ENCODE measurements at regions not wholly inside any gene's neighbourhood (a gene's known extent, or its start where the extent isn't known, plus 50 kb on each side); places are given as distances from the start of the nearest gene placed in this dataset.
"Not testable (repeated sequence)": the region's sequence is repeated elsewhere in the genome, so short reads cannot be mapped to it uniquely, and the experiment has no call there.

DNA sequence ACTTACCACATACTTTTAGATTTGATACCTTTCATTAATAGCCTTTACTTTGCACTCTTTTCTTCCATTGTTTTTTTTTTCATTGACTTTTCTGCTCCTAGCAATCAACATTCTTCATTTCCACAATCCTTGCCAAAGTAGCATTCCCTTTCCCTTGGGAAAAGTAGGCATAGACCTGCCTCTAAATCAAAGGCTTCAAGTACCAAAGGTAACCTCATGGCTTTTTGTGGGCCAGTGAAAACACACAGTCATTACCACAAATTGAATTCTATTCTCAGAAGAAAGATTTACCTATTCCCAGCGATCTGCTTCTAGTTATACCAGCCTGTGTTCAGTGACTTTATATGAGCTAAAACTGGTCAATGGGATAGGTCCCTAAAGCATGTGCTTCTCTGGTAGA, 109.2 kb downstream of the SOCS6 start:
- Histone ChIP-seq H3K4ac (ENCODE audit: low read depth, low read length) (no peak overlapping the region), H3K9me3 (ENCODE audit: insufficient read depth, low read depth, low read length) (no peaks in the 10 kb centered on the region), H4K91ac (ENCODE audit: low read depth, low read length) (no peak overlapping the region), H2BK5ac (ENCODE audit: low read depth, low read length, poor library complexity) (no peak overlapping the region), H3K27me3 (ENCODE audit: insufficient read depth, low read length) (no peaks in the 10 kb centered on the region), H3K79me1 (ENCODE audit: low read length) (no peaks in the 10 kb centered on the region), H3K4me1 (ENCODE audit: control insufficient read depth in 1 of 2, insufficient read depth in 2 of 2, low read length in 2 of 2) (no peaks in the 10 kb centered on the region), H2BK120ac (ENCODE audit: insufficient read depth, low read length, poor library complexity) (no peak overlapping the region), H2AFZ (ENCODE audit: insufficient read depth, low read length, poor library complexity) (no peak overlapping the region), H2AK5ac (ENCODE audit: low read length) (no peak overlapping the region), H3K4me2 (ENCODE audit: low read length) (no peak overlapping the region), H3K36me3 (ENCODE audit: control insufficient read depth in 1 of 2, insufficient read depth in 2 of 2, low read length in 2 of 2) (no peaks in the 10 kb centered on the region), H3K9ac (ENCODE audit: low read length) (no peak overlapping the region), H3K27ac (ENCODE audit: low read depth, low read length) (no peak overlapping the region), H3K23ac (ENCODE audit: low read length) (no peak overlapping the region), H2BK12ac (ENCODE audit: low read length) (no peak overlapping the region), H4K12ac (ENCODE audit: low read depth, low read length) (no peak overlapping the region), H3K4me3 (ENCODE audit: low read depth, low read length) (no peak overlapping the region), H4K8ac (ENCODE audit: low read depth, low read length) (no peak overlapping the region), H3K18ac (ENCODE audit: low read length) (no peak overlapping the region), H3K14ac (ENCODE audit: low read length) (no peak overlapping the region), H3K79me2 (ENCODE audit: control insufficient read depth, insufficient read depth, low read length, poor library complexity) (no peaks in the 10 kb centered on the region)
- DNase-seq: no peak
- no CpG with 5 or more reads among the region's 1 CpG for WGBS (ENCODE audit: extremely low coverage, insufficient coverage, insufficient read length)

DNA sequence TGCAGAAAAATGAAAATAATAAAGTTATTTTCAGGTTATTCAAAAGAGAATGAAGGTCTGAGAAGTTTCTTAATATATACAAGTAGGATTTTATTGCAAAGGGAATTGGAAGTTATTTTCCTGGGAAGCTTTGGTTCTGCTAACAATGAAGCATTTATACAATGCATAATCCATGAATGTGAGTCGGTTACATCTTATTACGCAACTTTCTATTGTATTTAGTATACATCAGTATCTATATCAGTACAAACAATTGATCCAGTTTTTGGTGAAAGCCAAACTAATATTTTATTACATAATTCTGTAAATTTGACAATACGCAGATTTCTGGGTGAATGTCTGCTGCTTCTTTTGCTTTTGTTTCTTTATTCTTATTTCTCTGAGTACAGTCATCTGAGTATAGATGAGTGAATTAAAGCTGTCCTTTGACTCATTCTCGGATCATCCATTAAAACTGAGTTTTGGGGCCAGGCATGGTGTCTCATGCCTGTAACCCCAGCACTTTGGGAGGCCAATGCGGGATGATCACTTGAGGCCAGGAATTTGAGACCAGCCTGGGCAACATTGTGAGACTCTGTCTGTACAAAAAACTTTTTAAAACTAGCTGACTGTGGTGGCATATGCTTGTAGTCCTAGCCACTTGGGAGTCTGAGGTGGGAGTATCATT, 108.5 kb downstream of the SOCS6 start:
- H3K18ac ChIP-seq (ENCODE audit: low read length): no peak overlapping the region
- H3K79me1 ChIP-seq (ENCODE audit: low read length): no peaks in the 10 kb centered on the region
- no peak overlapping the region for H3K4ac ChIP-seq (ENCODE audit: low read depth, low read length)
- H3K79me2 ChIP-seq (ENCODE audit: control insufficient read depth, insufficient read depth, low read length, poor library complexity): no peaks in the 10 kb centered on the region
- DNase-seq: no peak
- no peak overlapping the region for H2AK5ac ChIP-seq (ENCODE audit: low read length)
- no peaks in the 10 kb centered on the region for H3K27me3 ChIP-seq (ENCODE audit: insufficient read depth, low read length)
- no peak overlapping the region for H3K27ac ChIP-seq (ENCODE audit: low read depth, low read length)
- no peak overlapping the region for H2BK120ac ChIP-seq (ENCODE audit: insufficient read depth, low read length, poor library complexity)
- H3K4me3 ChIP-seq (ENCODE audit: low read depth, low read length): no peak overlapping the region
- no peak overlapping the region for H3K23ac ChIP-seq (ENCODE audit: low read length)
- H2BK12ac ChIP-seq (ENCODE audit: low read length): no peak overlapping the region
- H3K14ac ChIP-seq (ENCODE audit: low read length): no peak overlapping the region
- H3K4me1 ChIP-seq (ENCODE audit: control insufficient read depth in 1 of 2, insufficient read depth in 2 of 2, low read length in 2 of 2): no peaks in the 10 kb centered on the region
- no peak overlapping the region for H4K91ac ChIP-seq (ENCODE audit: low read depth, low read length)
- no CpG with 5 or more reads among the region's 5 CpGs for WGBS (ENCODE audit: extremely low coverage, insufficient coverage, insufficient read length)
- no peaks in the 10 kb centered on the region for H3K9me3 ChIP-seq (ENCODE audit: insufficient read depth, low read depth, low read length)
- no peak overlapping the region for H4K12ac ChIP-seq (ENCODE audit: low read depth, low read length)
- H3K36me3 ChIP-seq (ENCODE audit: control insufficient read depth in 1 of 2, insufficient read depth in 2 of 2, low read length in 2 of 2): no peaks in the 10 kb centered on the region
- no peak overlapping the region for H2AFZ ChIP-seq (ENCODE audit: insufficient read depth, low read length, poor library complexity)
- H3K9ac ChIP-seq (ENCODE audit: low read length): no peak overlapping the region
- H3K4me2 ChIP-seq (ENCODE audit: low read length): no peak overlapping the region
- no peak overlapping the region for H2BK5ac ChIP-seq (ENCODE audit: low read depth, low read length, poor library complexity)
- no peak overlapping the region for H4K8ac ChIP-seq (ENCODE audit: low read depth, low read length)

DNA sequence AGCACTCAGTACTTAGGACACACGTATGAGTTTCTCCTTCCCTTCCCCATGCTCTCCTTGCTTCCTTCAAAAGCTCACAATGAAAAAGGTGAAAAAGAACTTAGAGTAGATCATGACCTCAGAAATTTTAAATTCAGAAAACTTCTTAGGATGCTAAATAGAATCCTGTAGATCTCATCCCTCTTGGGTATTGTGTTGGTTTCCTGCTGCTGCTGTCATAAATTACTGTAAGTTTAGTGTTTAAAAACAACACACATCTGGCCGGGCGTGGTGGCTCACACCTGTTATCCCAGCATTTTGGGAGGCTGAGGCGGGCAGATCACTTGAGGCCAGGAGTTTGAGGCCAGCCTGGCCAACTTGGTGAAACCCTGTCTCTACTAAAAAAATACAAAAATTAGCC, 106.9 kb downstream of the SOCS6 start:
- not testable (repeated sequence) for H3K9me3 ChIP-seq (ENCODE audit: insufficient read depth, low read depth, low read length); H4K12ac ChIP-seq (ENCODE audit: low read depth, low read length); H3K79me2 ChIP-seq (ENCODE audit: control insufficient read depth, insufficient read depth, low read length, poor library complexity); H3K4me1 ChIP-seq (ENCODE audit: control insufficient read depth in 1 of 2, insufficient read depth in 2 of 2, low read length in 2 of 2); H2AK5ac ChIP-seq (ENCODE audit: low read length); H3K18ac ChIP-seq (ENCODE audit: low read length); DNase-seq; H4K8ac ChIP-seq (ENCODE audit: low read depth, low read length); H3K27ac ChIP-seq (ENCODE audit: low read depth, low read length); H3K36me3 ChIP-seq (ENCODE audit: control insufficient read depth in 1 of 2, insufficient read depth in 2 of 2, low read length in 2 of 2); H4K91ac ChIP-seq (ENCODE audit: low read depth, low read length); H2AFZ ChIP-seq (ENCODE audit: insufficient read depth, low read length, poor library complexity); H3K4me3 ChIP-seq (ENCODE audit: low read depth, low read length); H3K9ac ChIP-seq (ENCODE audit: low read length); H3K14ac ChIP-seq (ENCODE audit: low read length); H3K23ac ChIP-seq (ENCODE audit: low read length); H2BK5ac ChIP-seq (ENCODE audit: low read depth, low read length, poor library complexity); H3K79me1 ChIP-seq (ENCODE audit: low read length); H3K27me3 ChIP-seq (ENCODE audit: insufficient read depth, low read length); H3K4me2 ChIP-seq (ENCODE audit: low read length); H2BK12ac ChIP-seq (ENCODE audit: low read length); H3K4ac ChIP-seq (ENCODE audit: low read depth, low read length); H2BK120ac ChIP-seq (ENCODE audit: insufficient read depth, low read length, poor library complexity)
- no CpG with 5 or more reads among the region's 4 CpGs for WGBS (ENCODE audit: extremely low coverage, insufficient coverage, insufficient read length)

DNA sequence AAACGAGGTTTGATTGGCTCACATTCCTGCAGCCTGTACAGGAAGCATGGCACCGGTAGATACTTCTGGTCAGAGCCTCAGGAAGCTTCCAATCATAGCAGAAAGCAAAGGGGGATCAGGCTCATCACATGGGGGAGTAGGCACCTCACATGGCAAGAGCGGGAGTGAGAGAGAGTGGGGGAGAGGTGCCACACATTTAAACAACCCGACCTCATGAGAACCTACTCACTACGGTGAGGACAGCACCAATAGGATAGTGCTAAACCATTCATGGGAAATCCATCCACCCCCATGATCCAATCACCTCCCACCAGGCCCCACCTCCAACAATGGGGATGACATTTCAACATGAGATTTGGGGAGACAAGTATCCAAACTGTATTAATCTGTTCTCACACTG, 105.8 kb downstream of the SOCS6 start:
- Histone ChIP-seq H2AK5ac (ENCODE audit: low read length) (no peak overlapping the region), H2BK12ac (ENCODE audit: low read length) (no peak overlapping the region), H4K91ac (ENCODE audit: low read depth, low read length) (no peak overlapping the region), H3K27me3 (ENCODE audit: insufficient read depth, low read length) (no peaks in the 10 kb centered on the region), H3K79me1 (ENCODE audit: low read length) (no peaks in the 10 kb centered on the region), H3K4ac (ENCODE audit: low read depth, low read length) (no peak overlapping the region), H3K18ac (ENCODE audit: low read length) (no peak overlapping the region), H3K23ac (ENCODE audit: low read length) (no peak overlapping the region), H3K9me3 (ENCODE audit: insufficient read depth, low read depth, low read length) (no peaks in the 10 kb centered on the region), H3K4me3 (ENCODE audit: low read depth, low read length) (no peak overlapping the region), H4K12ac (ENCODE audit: low read depth, low read length) (no peak overlapping the region), H3K14ac (ENCODE audit: low read length) (no peak overlapping the region), H3K27ac (ENCODE audit: low read depth, low read length) (no peak overlapping the region), H2BK120ac (ENCODE audit: insufficient read depth, low read length, poor library complexity) (no peak overlapping the region), H2BK5ac (ENCODE audit: low read depth, low read length, poor library complexity) (no peak overlapping the region), H3K36me3 (ENCODE audit: control insufficient read depth in 1 of 2, insufficient read depth in 2 of 2, low read length in 2 of 2) (no peaks in the 10 kb centered on the region), H2AFZ (ENCODE audit: insufficient read depth, low read length, poor library complexity) (no peak overlapping the region), H3K79me2 (ENCODE audit: control insufficient read depth, insufficient read depth, low read length, poor library complexity) (no peaks in the 10 kb centered on the region), H3K9ac (ENCODE audit: low read length) (no peak overlapping the region), H3K4me2 (ENCODE audit: low read length) (no peak overlapping the region), H3K4me1 (ENCODE audit: control insufficient read depth in 1 of 2, insufficient read depth in 2 of 2, low read length in 2 of 2) (no peaks in the 10 kb centered on the region), H4K8ac (ENCODE audit: low read depth, low read length) (no peak overlapping the region)
- WGBS (ENCODE audit: extremely low coverage, insufficient coverage, insufficient read length): no CpG with 5 or more reads among the region's 5 CpGs
- DNase-seq: no peak
